ENCODE measurements at regions not wholly inside any gene's neighbourhood (a gene's known extent, or its start where the extent isn't known, plus 50 kb on each side); places are given as distances from the start of the nearest gene placed in this dataset.

DNA sequence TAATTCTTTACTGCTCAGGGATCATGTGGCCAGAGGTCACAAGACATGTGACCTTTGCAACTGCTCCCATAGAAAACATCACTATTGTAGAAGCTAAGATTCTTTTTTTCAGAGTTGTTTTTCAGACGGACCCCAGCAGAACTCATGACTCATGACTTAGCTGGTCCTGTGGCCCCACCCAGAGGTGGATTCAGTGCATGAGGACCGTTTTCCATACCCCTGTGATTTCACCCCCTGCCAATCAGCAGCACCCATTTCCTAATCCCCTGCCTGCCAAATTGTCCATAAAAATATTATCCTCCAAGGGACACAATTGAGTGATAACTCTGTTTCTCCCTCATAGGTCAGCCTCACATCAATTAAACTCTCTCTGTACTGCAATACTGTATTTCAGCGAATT, 777.5 kb downstream of the NLGN4Y start:
- Histone ChIP-seq H2BK12ac (ENCODE audit: low read length) (no peak overlapping the region), H3K27ac (replicated peaks; ENCODE audit: low read length) (no peak overlapping the region), H2BK120ac (ENCODE audit: low read depth, low read length) (no peak overlapping the region), H2AK5ac (ENCODE audit: low read depth, low read length) (no peak overlapping the region), H3K79me1 (ENCODE audit: low read depth, low read length) (no peaks in the 10 kb centered on the region), H4K8ac (ENCODE audit: low read depth, low read length) (no peak overlapping the region), H3K18ac (ENCODE audit: low read length) (no peak overlapping the region), H2BK15ac (ENCODE audit: low read length) (no peak overlapping the region), H3K4me1 (ENCODE audit: control insufficient read depth in 2 of 2, insufficient read depth in 1 of 2, low read depth in 1 of 2, low read length in 2 of 2) (no peaks in the 10 kb centered on the region), H3K14ac (ENCODE audit: low read length) (no peak overlapping the region), H2AFZ (ENCODE audit: low read length) (no peak overlapping the region), H3K9me3 (replicated peaks in 1 of 2; ENCODE audit: control insufficient read depth in 2 of 2, insufficient read depth in 1 of 2, low read depth in 1 of 2, low read length in 2 of 2) (no peaks in the 10 kb centered on the region), H4K91ac (ENCODE audit: low read depth, low read length, poor library complexity) (no peak overlapping the region), H3K4ac (ENCODE audit: low read length) (no peak overlapping the region), H3K9ac (ENCODE audit: low read depth, low read length, poor library complexity) (no peak overlapping the region), H3K4me2 (ENCODE audit: insufficient read depth, low read length, poor library complexity, severe bottlenecking) (no peak overlapping the region), H2BK5ac (ENCODE audit: low read length) (no peak overlapping the region), H3K23ac (ENCODE audit: low read depth, low read length, poor library complexity) (no peak overlapping the region), H3K4me3 (ENCODE audit: low read length in 2 of 2) (no peak overlapping the region), H3K36me3 (replicated peaks in 1 of 2; ENCODE audit: control insufficient read depth in 2 of 2, insufficient read depth in 2 of 2, low read length in 2 of 2) (no peaks in the 10 kb centered on the region), H3K27me3 (ENCODE audit: control insufficient read depth in 3 of 3, insufficient read depth in 3 of 3, low read depth in 1 of 3, low read length in 3 of 3) (no peaks in the 10 kb centered on the region)
- no CpG with 5 or more reads among the region's 3 CpGs for WGBS, 2 donors (ENCODE audit: extremely low coverage in 2 of 2, insufficient read length in 2 of 2, insufficient replicate concordance in 1 of 2)
- DNase-seq (ENCODE audit: low spot score), result no peak

DNA sequence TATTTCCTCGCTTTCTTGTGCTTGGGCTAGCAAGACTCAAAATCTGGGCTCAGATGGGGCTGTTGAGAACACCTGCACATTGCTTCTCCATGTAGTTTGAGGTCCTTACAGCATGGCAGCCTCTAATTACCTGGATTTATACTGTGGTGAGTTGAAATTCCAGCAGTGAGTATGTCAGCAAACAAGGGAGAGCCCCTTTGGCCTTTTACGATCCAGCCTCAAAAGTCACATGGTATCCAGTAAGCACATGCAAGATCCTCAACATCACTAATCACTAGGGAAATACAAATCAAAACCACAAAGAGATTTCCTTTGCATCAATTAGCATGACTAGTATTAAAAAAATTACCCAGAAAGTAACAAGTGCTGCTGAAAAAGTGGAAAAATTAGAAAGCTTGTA, 787.8 kb downstream of the NLGN4Y start:
- DNase-seq (ENCODE audit: low spot score), result no peak
- Histone ChIP-seq H3K9me3 (replicated peaks in 1 of 2; ENCODE audit: control insufficient read depth in 2 of 2, insufficient read depth in 1 of 2, low read depth in 1 of 2, low read length in 2 of 2) (no peaks in the 10 kb centered on the region), H3K27me3 (ENCODE audit: control insufficient read depth in 3 of 3, insufficient read depth in 3 of 3, low read depth in 1 of 3, low read length in 3 of 3) (no peaks in the 10 kb centered on the region), H2AK5ac (ENCODE audit: low read depth, low read length) (no peak overlapping the region), H3K4me1 (ENCODE audit: control insufficient read depth in 2 of 2, insufficient read depth in 1 of 2, low read depth in 1 of 2, low read length in 2 of 2) (no peaks in the 10 kb centered on the region), H3K27ac (replicated peaks; ENCODE audit: low read length) (no peak overlapping the region), H3K36me3 (replicated peaks in 1 of 2; ENCODE audit: control insufficient read depth in 2 of 2, insufficient read depth in 2 of 2, low read length in 2 of 2) (no peaks in the 10 kb centered on the region), H2AFZ (ENCODE audit: low read length) (no peak overlapping the region), H3K23ac (ENCODE audit: low read depth, low read length, poor library complexity) (no peak overlapping the region), H3K9ac (ENCODE audit: low read depth, low read length, poor library complexity) (no peak overlapping the region), H2BK5ac (ENCODE audit: low read length) (no peak overlapping the region), H4K91ac (ENCODE audit: low read depth, low read length, poor library complexity) (no peak overlapping the region), H3K14ac (ENCODE audit: low read length) (no peak overlapping the region), H3K79me1 (ENCODE audit: low read depth, low read length) (no peaks in the 10 kb centered on the region), H3K4ac (ENCODE audit: low read length) (no peak overlapping the region), H2BK15ac (ENCODE audit: low read length) (no peak overlapping the region), H3K4me3 (ENCODE audit: low read length in 2 of 2) (no peak overlapping the region), H3K18ac (ENCODE audit: low read length) (no peak overlapping the region), H4K8ac (ENCODE audit: low read depth, low read length) (no peak overlapping the region), H2BK120ac (ENCODE audit: low read depth, low read length) (no peak overlapping the region), H3K4me2 (ENCODE audit: insufficient read depth, low read length, poor library complexity, severe bottlenecking) (no peak overlapping the region), H2BK12ac (ENCODE audit: low read length) (no peak overlapping the region)
- no CpG with 5 or more reads among the region's 2 CpGs for WGBS, 2 donors (ENCODE audit: extremely low coverage in 2 of 2, insufficient read length in 2 of 2, insufficient replicate concordance in 1 of 2)

DNA sequence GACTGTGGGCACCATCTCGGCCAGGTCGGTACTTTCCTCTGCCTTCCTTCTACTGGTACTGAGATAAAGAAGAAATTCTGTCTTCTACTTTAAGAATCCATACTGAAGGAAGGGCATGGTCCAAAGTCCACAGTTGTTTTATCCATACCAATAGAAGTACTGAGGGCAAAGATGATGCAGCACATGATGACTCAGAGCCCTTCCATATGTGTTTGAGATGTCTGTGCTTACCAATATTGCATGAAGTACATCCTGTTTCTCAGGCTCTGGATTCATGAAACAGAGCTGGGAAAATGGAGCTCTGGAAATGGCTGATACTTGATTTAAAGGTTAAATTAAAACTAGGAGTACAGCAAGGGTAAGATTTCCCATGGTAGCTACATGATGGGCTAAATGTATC, 799.9 kb downstream of the NLGN4Y start:
- Histone ChIP-seq H3K4ac (ENCODE audit: low read length) (no peak overlapping the region), H2BK5ac (ENCODE audit: low read length) (no peak overlapping the region), H3K4me1 (ENCODE audit: control insufficient read depth in 2 of 2, insufficient read depth in 1 of 2, low read depth in 1 of 2, low read length in 2 of 2) (no peaks in the 10 kb centered on the region), H3K9ac (ENCODE audit: low read depth, low read length, poor library complexity) (no peak overlapping the region), H3K79me1 (ENCODE audit: low read depth, low read length) (no peaks in the 10 kb centered on the region), H3K27me3 (ENCODE audit: control insufficient read depth in 3 of 3, insufficient read depth in 3 of 3, low read depth in 1 of 3, low read length in 3 of 3) (no peaks in the 10 kb centered on the region), H3K4me2 (ENCODE audit: insufficient read depth, low read length, poor library complexity, severe bottlenecking) (no peak overlapping the region), H3K36me3 (replicated peaks in 1 of 2; ENCODE audit: control insufficient read depth in 2 of 2, insufficient read depth in 2 of 2, low read length in 2 of 2) (no peaks in the 10 kb centered on the region), H2AFZ (ENCODE audit: low read length) (no peak overlapping the region), H3K27ac (replicated peaks; ENCODE audit: low read length) (no peak overlapping the region), H3K4me3 (ENCODE audit: low read length in 2 of 2) (no peak overlapping the region), H2AK5ac (ENCODE audit: low read depth, low read length) (no peak overlapping the region), H4K91ac (ENCODE audit: low read depth, low read length, poor library complexity) (no peak overlapping the region), H4K8ac (ENCODE audit: low read depth, low read length) (no peak overlapping the region), H3K14ac (ENCODE audit: low read length) (no peak overlapping the region), H3K18ac (ENCODE audit: low read length) (no peak overlapping the region), H3K23ac (ENCODE audit: low read depth, low read length, poor library complexity) (no peak overlapping the region), H2BK120ac (ENCODE audit: low read depth, low read length) (no peak overlapping the region), H2BK15ac (ENCODE audit: low read length) (no peak overlapping the region), H2BK12ac (ENCODE audit: low read length) (no peak overlapping the region), H3K9me3 (replicated peaks in 1 of 2; ENCODE audit: control insufficient read depth in 2 of 2, insufficient read depth in 1 of 2, low read depth in 1 of 2, low read length in 2 of 2) (no peaks in the 10 kb centered on the region)
- no CpG with 5 or more reads among the region's 2 CpGs for WGBS, 2 donors (ENCODE audit: extremely low coverage in 2 of 2, insufficient read length in 2 of 2, insufficient replicate concordance in 1 of 2)
- DNase-seq (ENCODE audit: low spot score), result no peak

DNA sequence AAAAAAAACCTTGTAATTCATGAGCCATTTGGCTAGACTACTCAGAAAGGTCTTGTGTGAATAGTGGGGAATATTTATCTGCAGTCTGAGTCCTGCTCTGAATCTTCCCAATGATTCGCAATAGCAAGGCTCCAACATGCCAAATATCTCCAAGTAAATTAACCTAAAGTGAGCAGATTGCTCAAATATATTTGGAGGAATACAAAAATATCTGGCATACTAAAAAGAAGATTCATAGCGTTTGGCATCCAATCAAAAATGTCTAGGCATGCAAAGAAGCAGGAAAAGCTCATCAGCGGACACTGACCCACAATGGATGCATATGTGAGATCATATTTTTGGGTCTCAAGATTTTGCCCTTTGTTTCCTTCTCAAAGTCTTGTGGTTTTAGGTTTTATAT, 800.9 kb downstream of the NLGN4Y start:
- no peak overlapping the region for H2AFZ ChIP-seq (ENCODE audit: low read length)

More for the DNA sequence above, 800.9 kb downstream of the NLGN4Y start:
- no peak overlapping the region for H3K18ac ChIP-seq (ENCODE audit: low read length)
- no peak overlapping the region for H3K27ac ChIP-seq (replicated peaks; ENCODE audit: low read length)
- H3K4me2 ChIP-seq (ENCODE audit: insufficient read depth, low read length, poor library complexity, severe bottlenecking), result no peak overlapping the region
- no peak overlapping the region for H2BK5ac ChIP-seq (ENCODE audit: low read length)
- no peaks in the 10 kb centered on the region for H3K36me3 ChIP-seq (replicated peaks in 1 of 2; ENCODE audit: control insufficient read depth in 2 of 2, insufficient read depth in 2 of 2, low read length in 2 of 2)
- no peak for DNase-seq (ENCODE audit: low spot score)
- no peak overlapping the region for H2BK15ac ChIP-seq (ENCODE audit: low read length)
- H3K79me1 ChIP-seq (ENCODE audit: low read depth, low read length), result no peaks in the 10 kb centered on the region
- no peak overlapping the region for H4K91ac ChIP-seq (ENCODE audit: low read depth, low read length, poor library complexity)
- H3K9me3 ChIP-seq (replicated peaks in 1 of 2; ENCODE audit: control insufficient read depth in 2 of 2, insufficient read depth in 1 of 2, low read depth in 1 of 2, low read length in 2 of 2), result no peaks in the 10 kb centered on the region
- H3K4me3 ChIP-seq (ENCODE audit: low read length in 2 of 2), result no peak overlapping the region
- no peak overlapping the region for H4K8ac ChIP-seq (ENCODE audit: low read depth, low read length)
- H3K23ac ChIP-seq (ENCODE audit: low read depth, low read length, poor library complexity), result no peak overlapping the region
- no CpG with 5 or more reads among the region's 3 CpGs for WGBS, 2 donors (ENCODE audit: extremely low coverage in 2 of 2, insufficient read length in 2 of 2, insufficient replicate concordance in 1 of 2)
- no peak overlapping the region for H2BK12ac ChIP-seq (ENCODE audit: low read length)
- H3K4ac ChIP-seq (ENCODE audit: low read length), result no peak overlapping the region
- H3K14ac ChIP-seq (ENCODE audit: low read length), result no peak overlapping the region
- no peaks in the 10 kb centered on the region for H3K27me3 ChIP-seq (ENCODE audit: control insufficient read depth in 3 of 3, insufficient read depth in 3 of 3, low read depth in 1 of 3, low read length in 3 of 3)
- no peaks in the 10 kb centered on the region for H3K4me1 ChIP-seq (ENCODE audit: control insufficient read depth in 2 of 2, insufficient read depth in 1 of 2, low read depth in 1 of 2, low read length in 2 of 2)
- H3K9ac ChIP-seq (ENCODE audit: low read depth, low read length, poor library complexity), result no peak overlapping the region
- H2BK120ac ChIP-seq (ENCODE audit: low read depth, low read length), result no peak overlapping the region
- H2AK5ac ChIP-seq (ENCODE audit: low read depth, low read length), result no peak overlapping the region

All from neuronal stem cell (in vitro differentiated cells).